Pancreas (tissue), 10 donors: ENCODE measurements at regions not wholly inside any gene's neighbourhood (a gene's known extent, or its start where the extent isn't known, plus 50 kb on each side); places are given as distances from the start of the nearest gene placed in this dataset.

ENCODE experiments used
- ATAC-seq, 4 donors: fragments of 200-7000 bp; cut with Tn5 transposase; one replicate each; pipeline versions ENCODE4 v1.8.0 to v1.9.1; 2020; ENCODE audit warnings: mild to moderate bottlenecking in 4 of 4, moderate library complexity in 4 of 4
- DNase-seq, 6 donors: peaks; one replicate each; pipeline ENCODE4 v3.0.0-alpha.2; 2020
- FAIRE-seq: peaks from 2 replicates; lab custom pipeline; 2012; peaks lifted over from hg19 to GRCh38; lab: Jason Lieb, UNC
- H3K27ac ChIP-seq, 4 donors: fragments of 200-600 bp; sonication (generic); 1 replicate in 3 of 4; 2 replicates in 1 of 4; pipeline versions ENCODE4 v1.5.0 to v1.8.0; 2020
- H3K27me3 ChIP-seq, 4 donors: fragments of 200-600 bp; one replicate each; pipeline ENCODE4 v1.8.0; 2021
- H3K36me3 ChIP-seq, 3 donors: fragments of 200-600 bp; sonication (generic) in 1 of 3; one replicate each; pipeline versions ENCODE4 v1.5.0 to v1.8.0; 2020 to 2021
- H3K4me1 ChIP-seq, 3 donors: fragments of 200-600 bp; one replicate each; pipeline ENCODE4 v1.8.0; 2021
- H3K4me3 ChIP-seq, 4 donors: fragments of 200-600 bp; sonication (generic) in 2 of 4; one replicate each; pipeline versions ENCODE4 v1.5.0 to v1.8.0; 2020 to 2021
- H3K9me3 ChIP-seq, 4 donors: fragments of 200-600 bp; one replicate each; pipeline ENCODE4 v1.8.0; 2021
- WGBS, 2 donors: extraction: QIAGEN DNeasy Blood & Tissue Kit; methylation state at CpG; one replicate each; pipeline ENCODE4 v1.1.7; 2013; 5-methylcytosine and 5-hydroxymethylcytosine counted together
- intact Hi-C, 3 donors: fragments of 100-400 bp; cut with DNase I; formaldehyde crosslinking; loops; one replicate each; pipeline versions ENCODE4 v1.11.1 to v1.14.2; 2022
- TF ChIP-seq, protein P1 (sequence below), 4 donors: fragments of 200-600 bp; sonication (generic) in 3 of 4; IDR thresholded peaks; one replicate each; pipeline versions ENCODE4 v1.5.0 to v1.8.0; 2021; ENCODE audit warnings: antibody characterized with exemption in 4 of 4
- donor health status: healthy with polysubstance abuse.
- donor health status: DM: no; HTN: no; CAD: no; lungs with moderate emphysema.
- donor health status: DM: no; HTN: no; CAD: no.
- donor health status: control.
- donor health status: control.
- donor health status: Bipolar disorder and iron deficiency.
- donor health status: DM: yes; HTN: yes; CAD: no.
- donor health status: DM: no; HTN: no; CAD: no.
- donor health status: DM: no; HTN: no; CAD: no.
- donor health status: DM: yes; HTN: yes; CAD: no.

DNA sequence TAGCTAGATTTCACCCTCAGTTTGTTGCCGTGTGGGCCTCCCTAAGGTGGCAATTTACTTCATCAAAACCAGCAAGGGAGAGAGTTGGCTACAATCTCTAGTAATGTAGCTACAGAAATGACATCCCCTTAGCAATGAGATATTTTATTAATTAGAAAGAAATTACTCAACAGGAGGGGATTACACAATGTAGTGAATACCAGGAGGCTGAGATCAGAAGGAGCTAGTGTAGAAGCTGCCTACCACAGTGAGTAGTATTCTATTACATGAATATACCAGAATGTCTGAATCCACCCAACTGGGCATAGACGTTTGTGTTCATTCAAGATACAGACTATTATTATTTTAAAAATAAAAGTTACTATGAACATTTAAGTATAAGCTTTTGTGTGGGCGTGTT, 868.2 kb upstream of the CXADR start:
- Histone ChIP-seq H3K4me1 (no peaks in the 10 kb centered on the region), H3K4me3 (no peak overlapping the region), H3K27ac (no peak overlapping the region), H3K36me3 (no peaks in the 10 kb centered on the region), H3K9me3 (no peaks in the 10 kb centered on the region), H3K27me3 (no peaks in the 10 kb centered on the region)
- DNase-seq (no peak), ATAC-seq (no peak), FAIRE-seq (no peak)
- intact Hi-C loops = no loop called here
- TF ChIP-seq, protein P1, sequence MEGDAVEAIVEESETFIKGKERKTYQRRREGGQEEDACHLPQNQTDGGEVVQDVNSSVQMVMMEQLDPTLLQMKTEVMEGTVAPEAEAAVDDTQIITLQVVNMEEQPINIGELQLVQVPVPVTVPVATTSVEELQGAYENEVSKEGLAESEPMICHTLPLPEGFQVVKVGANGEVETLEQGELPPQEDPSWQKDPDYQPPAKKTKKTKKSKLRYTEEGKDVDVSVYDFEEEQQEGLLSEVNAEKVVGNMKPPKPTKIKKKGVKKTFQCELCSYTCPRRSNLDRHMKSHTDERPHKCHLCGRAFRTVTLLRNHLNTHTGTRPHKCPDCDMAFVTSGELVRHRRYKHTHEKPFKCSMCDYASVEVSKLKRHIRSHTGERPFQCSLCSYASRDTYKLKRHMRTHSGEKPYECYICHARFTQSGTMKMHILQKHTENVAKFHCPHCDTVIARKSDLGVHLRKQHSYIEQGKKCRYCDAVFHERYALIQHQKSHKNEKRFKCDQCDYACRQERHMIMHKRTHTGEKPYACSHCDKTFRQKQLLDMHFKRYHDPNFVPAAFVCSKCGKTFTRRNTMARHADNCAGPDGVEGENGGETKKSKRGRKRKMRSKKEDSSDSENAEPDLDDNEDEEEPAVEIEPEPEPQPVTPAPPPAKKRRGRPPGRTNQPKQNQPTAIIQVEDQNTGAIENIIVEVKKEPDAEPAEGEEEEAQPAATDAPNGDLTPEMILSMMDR (IDR thresholded peaks at IDR 0.05) = no peak
- WGBS, 2 donors = 68 to 77% methylated on average over 3 of the region's 3 CpGs

DNA sequence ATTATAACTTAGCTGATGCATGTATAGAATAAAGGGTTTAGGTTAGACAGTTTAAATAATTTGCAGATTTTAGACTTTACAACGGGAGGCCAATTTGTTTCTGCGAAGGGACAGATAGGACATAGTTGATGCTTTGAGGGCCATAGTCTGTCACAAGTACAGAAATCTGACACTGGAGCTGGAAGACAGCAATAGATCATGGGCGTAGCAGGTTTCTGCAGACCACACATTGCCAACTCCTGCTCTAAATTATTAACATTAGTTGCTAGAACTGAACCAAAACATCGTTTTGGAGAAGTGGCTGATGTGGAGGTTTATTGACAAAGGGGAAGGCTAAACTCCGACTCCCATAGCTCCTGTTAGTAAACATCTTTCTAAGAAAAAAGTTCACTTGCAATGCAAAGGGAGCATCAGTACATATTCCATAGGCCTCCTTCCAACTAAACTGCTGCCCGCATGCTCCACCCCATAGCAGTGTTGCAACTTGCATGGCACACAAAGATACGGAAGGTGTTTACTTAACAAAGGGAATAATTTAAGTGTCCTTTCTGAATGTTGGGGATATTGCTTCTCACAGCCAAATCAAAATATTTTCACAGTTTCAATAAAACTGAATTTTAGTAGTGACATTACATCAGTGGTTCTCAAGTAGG, 862.0 kb upstream of the CXADR start:
- H3K36me3 ChIP-seq = no peaks in the 10 kb centered on the region
- H3K9me3 ChIP-seq = no peaks in the 10 kb centered on the region
- intact Hi-C loops = no loop called here
- WGBS, 2 donors = 62 to 78% methylated on average over 7 of the region's 7 CpGs
- H3K4me1 ChIP-seq = no peaks in the 10 kb centered on the region
- no peaks in the 10 kb centered on the region for H3K27me3 ChIP-seq
- H3K4me3 ChIP-seq = no peak overlapping the region
- no peak for ATAC-seq
- no peak overlapping the region for H3K27ac ChIP-seq
- no peak for DNase-seq
- FAIRE-seq = no peak
- TF ChIP-seq, protein P1 (IDR thresholded peaks at IDR 0.05) = no peak

DNA sequence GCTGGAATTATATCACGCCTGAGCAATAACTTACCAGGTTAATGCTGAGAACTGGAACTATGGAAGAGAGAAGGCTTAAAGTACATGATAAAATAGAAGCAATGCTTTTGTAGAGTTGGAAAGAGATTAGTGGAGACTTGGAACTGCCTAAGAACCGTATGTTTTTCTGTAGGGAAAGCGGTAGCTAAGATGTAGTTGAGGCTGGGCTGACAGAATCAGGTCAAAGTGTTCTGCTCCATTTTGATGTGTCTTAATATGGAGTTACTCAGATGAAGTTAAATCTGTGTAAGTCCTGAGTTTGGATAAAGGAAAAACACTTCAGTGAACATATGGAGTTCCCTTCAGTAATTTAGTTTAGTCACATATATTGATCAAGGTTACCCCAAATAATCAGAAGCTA, 860.9 kb upstream of the CXADR start:
- TF ChIP-seq, protein P1 (IDR thresholded peaks at IDR 0.05) = no peak
- no peak for ATAC-seq
- FAIRE-seq = no peak

DNA sequence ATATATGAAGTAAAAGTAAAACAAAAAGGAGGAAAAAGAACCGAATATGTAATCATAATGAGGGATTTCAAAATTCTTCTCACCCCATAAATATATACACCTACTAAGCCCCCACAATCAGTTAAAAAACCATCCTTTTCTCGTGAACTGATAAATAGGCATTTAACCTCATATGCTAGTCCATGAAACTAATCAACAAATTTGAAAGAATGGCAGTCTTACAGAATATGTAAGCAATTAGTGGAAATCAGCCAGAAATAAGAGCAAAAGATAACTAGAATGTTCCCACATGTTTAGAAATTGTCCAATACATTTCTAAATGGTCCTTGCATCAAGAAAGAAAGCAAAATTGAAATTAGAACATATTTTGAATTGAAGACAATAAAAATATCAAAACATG, 849.4 kb upstream of the CXADR start:
- ATAC-seq (no peak), DNase-seq (no peak), FAIRE-seq (no peak)
- TF ChIP-seq, protein P1 (IDR thresholded peaks at IDR 0.05) = no peak
- 36 to 70% methylated on average over 2 of the region's 2 CpGs for WGBS, 2 donors
- Histone ChIP-seq H3K4me3 (no peak overlapping the region), H3K27me3 (no peaks in the 10 kb centered on the region), H3K9me3 (no peaks in the 10 kb centered on the region), H3K36me3 (no peaks in the 10 kb centered on the region), H3K4me1 (no peaks in the 10 kb centered on the region), H3K27ac (no peak overlapping the region)
- intact Hi-C loops = no loop called here

More for the DNA sequence above, 860.9 kb upstream of the CXADR start:
- H3K4me3 ChIP-seq = no peak overlapping the region
- no peak overlapping the region for H3K27ac ChIP-seq
- intact Hi-C loops = no loop called here
- H3K4me1 ChIP-seq = no peaks in the 10 kb centered on the region
- H3K36me3 ChIP-seq = no peaks in the 10 kb centered on the region
- DNase-seq = no peak
- WGBS, 2 donors = 64 to 83% methylated on average over 3 of the region's 3 CpGs
- no peaks in the 10 kb centered on the region for H3K27me3 ChIP-seq
- H3K9me3 ChIP-seq = no peaks in the 10 kb centered on the region

DNA sequence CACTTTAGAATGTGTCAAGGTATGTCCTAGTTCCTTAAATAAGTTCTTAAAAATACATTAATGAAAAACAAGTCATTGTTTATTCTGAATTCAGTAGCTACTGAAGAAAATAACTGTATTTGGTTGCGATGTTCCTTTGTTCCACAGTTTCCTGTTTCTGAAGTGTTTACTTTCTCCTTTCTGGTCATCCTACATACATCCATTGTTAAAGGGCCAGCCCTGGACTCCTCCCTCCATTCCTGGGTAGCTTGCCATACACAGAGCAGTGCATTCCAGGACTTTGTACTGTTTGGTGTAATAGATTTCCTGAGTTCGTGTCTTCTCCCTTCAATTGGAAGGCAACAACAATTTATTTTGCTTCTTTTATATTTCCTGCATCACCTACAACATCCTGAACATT, 845.4 kb upstream of the CXADR start:
- Histone ChIP-seq H3K36me3 (no peaks in the 10 kb centered on the region), H3K27me3 (no peaks in the 10 kb centered on the region), H3K9me3 (no peaks in the 10 kb centered on the region), H3K4me3 (no peak overlapping the region), H3K4me1 (no peaks in the 10 kb centered on the region), H3K27ac (no peak overlapping the region)
- TF ChIP-seq, protein P1 (IDR thresholded peaks at IDR 0.05) = no peak
- WGBS, 2 donors = 74 to 76% methylated on average over 2 of the region's 2 CpGs
- DNase-seq = no peak
- no peak for ATAC-seq
- intact Hi-C loops = no loop called here
- FAIRE-seq = no peak
